ENCODE measurements at regions not wholly inside any gene's neighbourhood (a gene's known extent, or its start where the extent isn't known, plus 50 kb on each side); places are given as distances from the start of the nearest gene placed in this dataset.
A peak's percentile ranks its signal among the peaks of the same experiment; 100 is the strongest.
"Not testable (repeated sequence)": the region's sequence is repeated elsewhere in the genome, so short reads cannot be mapped to it uniquely, and the experiment has no call there.

GRCh38 chr1:91207691-91208090 is 185.9 kb upstream of the ZNF644 start:
- not testable (repeated sequence) for DNase-seq

GRCh38 chr1:91204150-91204549 is 182.3 kb upstream of the ZNF644 start:
- not testable (repeated sequence) for DNase-seq

- DNase-seq: no peak
Measured at GRCh38 chr1:91201694-91202093, 179.9 kb upstream of the ZNF644 start.

- no peak for DNase-seq
Measured at GRCh38 chr1:91201176-91201575, 179.3 kb upstream of the ZNF644 start.

- DNase-seq: peak in 1 of 2 experiments; percentile 3
Measured at GRCh38 chr1:91200675-91201074, 178.8 kb upstream of the ZNF644 start.

GRCh38 chr1:91199988-91200387 is 178.2 kb upstream of the ZNF644 start:
- no peak for DNase-seq

- no peak for DNase-seq
Measured at GRCh38 chr1:91190996-91191395, 169.2 kb upstream of the ZNF644 start.

GRCh38 chr1:91189096-91189495 is 167.3 kb upstream of the ZNF644 start:
- no peak for DNase-seq

- DNase-seq: not testable (repeated sequence)
Measured at GRCh38 chr1:91182807-91183206, 161.0 kb upstream of the ZNF644 start.

GRCh38 chr1:91176250-91176649 is 154.4 kb upstream of the ZNF644 start:
- DNase-seq: no peak

- DNase-seq: no peak
Measured at GRCh38 chr1:91174734-91175133, 152.9 kb upstream of the ZNF644 start.

- DNase-seq: no peak
Measured at GRCh38 chr1:91173346-91173890, 151.6 kb upstream of the ZNF644 start.

- DNase-seq: no peak
Measured at GRCh38 chr1:91172541-91172940, 150.7 kb upstream of the ZNF644 start.

- DNase-seq: no peak
Measured at GRCh38 chr1:91171898-91172297, 150.1 kb upstream of the ZNF644 start.

- no peak for DNase-seq
Measured at GRCh38 chr1:91170571-91170970, 148.7 kb upstream of the ZNF644 start.

- DNase-seq: peak; percentile 38 to 78
Measured at GRCh38 chr1:91166106-91166712, 144.4 kb upstream of the ZNF644 start.

GRCh38 chr1:91165033-91165654 is 143.3 kb upstream of the ZNF644 start:
- peak; percentile 45 to 84 for DNase-seq

GRCh38 chr1:91162613-91163012 is 140.8 kb upstream of the ZNF644 start:
- no peak for DNase-seq

GRCh38 chr1:91161749-91162148 is 139.9 kb upstream of the ZNF644 start:
- DNase-seq: no peak

GRCh38 chr1:91161166-91161565 is 139.3 kb upstream of the ZNF644 start:
- DNase-seq: no peak

GRCh38 chr1:91160363-91161075 is 138.7 kb upstream of the ZNF644 start:
- no peak for DNase-seq

- DNase-seq: no peak
Measured at GRCh38 chr1:91153341-91153740, 131.5 kb upstream of the ZNF644 start.

GRCh38 chr1:91152331-91152730 is 130.5 kb upstream of the ZNF644 start:
- no peak for DNase-seq

GRCh38 chr1:91151702-91152101 is 129.9 kb upstream of the ZNF644 start:
- no peak for DNase-seq
